AML-193 (cell line): ENCODE measurements at regions not wholly inside any gene's neighbourhood (a gene's known extent, or its start where the extent isn't known, plus 50 kb on each side); places are given as distances from the start of the nearest gene placed in this dataset.

Experiments
- DNase-seq, 2 experiments: peaks; one replicate each; lab custom pipeline; 2025; lab: John Stamatoyannopoulos, UW

GRCh38 chr10:109487691-109488090 lies 435.6 kb downstream of the XPNPEP1 start:
- DNase-seq: no peak

GRCh38 chr10:109480836-109481235 lies 442.5 kb downstream of the XPNPEP1 start:
- no peak for DNase-seq

- DNase-seq: no peak
Observed at GRCh38 chr10:109475711-109476421, 447.4 kb downstream of the XPNPEP1 start.

- no peak for DNase-seq
Observed at GRCh38 chr10:109474812-109475211, 448.5 kb downstream of the XPNPEP1 start.

- no peak for DNase-seq
Observed at GRCh38 chr10:109474261-109474660, 449.1 kb downstream of the XPNPEP1 start.

GRCh38 chr10:109467551-109467950 lies 455.8 kb downstream of the XPNPEP1 start:
- no peak for DNase-seq

GRCh38 chr10:109464949-109465348 lies 458.4 kb downstream of the XPNPEP1 start:
- no peak for DNase-seq

GRCh38 chr10:109457302-109457638 lies 466.0 kb downstream of the XPNPEP1 start:
- DNase-seq: no peak

GRCh38 chr10:109456566-109457301 lies 466.6 kb downstream of the XPNPEP1 start:
- no peak for DNase-seq

GRCh38 chr10:109454691-109455090 lies 468.6 kb downstream of the XPNPEP1 start:
- no peak for DNase-seq

GRCh38 chr10:109451879-109452278 lies 471.4 kb downstream of the XPNPEP1 start:
- DNase-seq: no peak

- no peak for DNase-seq
Observed at GRCh38 chr10:109450702-109451101, 472.6 kb downstream of the XPNPEP1 start.

- no peak for DNase-seq
Observed at GRCh38 chr10:109433434-109433833, 489.9 kb downstream of the XPNPEP1 start.

- no peak for DNase-seq
Observed at GRCh38 chr10:109432281-109432680, 491.0 kb downstream of the XPNPEP1 start.

- DNase-seq: no peak
Observed at GRCh38 chr10:109430799-109431198, 492.5 kb downstream of the XPNPEP1 start.

- DNase-seq: no peak
Observed at GRCh38 chr10:109430043-109430760, 493.1 kb downstream of the XPNPEP1 start.

- DNase-seq: no peak
Observed at GRCh38 chr10:109428775-109429491, 494.4 kb downstream of the XPNPEP1 start.

GRCh38 chr10:109427411-109427810 lies 495.9 kb downstream of the XPNPEP1 start:
- DNase-seq: no peak

- no peak for DNase-seq
Observed at GRCh38 chr10:109426987-109427386, 496.3 kb downstream of the XPNPEP1 start.

GRCh38 chr10:109418795-109419194 lies 504.5 kb downstream of the XPNPEP1 start:
- no peak for DNase-seq

GRCh38 chr10:109417803-109418202 lies 505.5 kb downstream of the XPNPEP1 start:
- DNase-seq: no peak

- DNase-seq: no peak
Observed at GRCh38 chr10:109412353-109412752, 511.0 kb downstream of the XPNPEP1 start.
